ENCODE measurements at regions not wholly inside any gene's neighbourhood (a gene's known extent, or its start where the extent isn't known, plus 50 kb on each side); places are given as distances from the start of the nearest gene placed in this dataset.

GRCh38 chr11:119942583-119943297 lies 195.2 kb downstream of the TRIM29 start:
- Histone ChIP-seq H3K4me3 (ENCODE audit: low read depth, low read length) (no peak overlapping the region), H3K9me3 (ENCODE audit: control insufficient read depth, low read length) (no peaks in the 10 kb centered on the region), H3K4me1 (no peaks in the 10 kb centered on the region), H2AFZ (no peak overlapping the region), H3K79me2 (no peaks in the 10 kb centered on the region), H3K27me3 (ENCODE audit: control insufficient read depth, insufficient read depth, low read length) (no peaks in the 10 kb centered on the region), H3K27ac (no peak overlapping the region), H3K36me3 (ENCODE audit: control insufficient read depth, insufficient read depth, low read length) (no peaks in the 10 kb centered on the region), H3K9ac (no peak overlapping the region), H3K4me2 (ENCODE audit: low read length) (no peak overlapping the region)
- no peak for TF ChIP-seq CTCF (IDR thresholded peaks at IDR 0.05)

- Histone ChIP-seq H3K27ac (no peak overlapping the region), H3K4me2 (ENCODE audit: low read length) (no peak overlapping the region), H3K4me3 (ENCODE audit: low read depth, low read length) (no peak overlapping the region), H3K4me1 (no peaks in the 10 kb centered on the region), H3K36me3 (ENCODE audit: control insufficient read depth, insufficient read depth, low read length) (no peaks in the 10 kb centered on the region), H3K27me3 (ENCODE audit: control insufficient read depth, insufficient read depth, low read length) (no peaks in the 10 kb centered on the region), H3K79me2 (no peaks in the 10 kb centered on the region), H3K9me3 (ENCODE audit: control insufficient read depth, low read length) (no peaks in the 10 kb centered on the region), H3K9ac (no peak overlapping the region), H2AFZ (no peak overlapping the region)
- no peak for TF ChIP-seq CTCF (IDR thresholded peaks at IDR 0.05)
Observed at GRCh38 chr11:119941636-119942411, 196.1 kb downstream of the TRIM29 start.

GRCh38 chr11:119941171-119941570 lies 196.7 kb downstream of the TRIM29 start:
- no peak overlapping the region for H3K9ac ChIP-seq
- no peak overlapping the region for H3K27ac ChIP-seq
- H3K4me2 ChIP-seq (ENCODE audit: low read length) = no peak overlapping the region
- H3K79me2 ChIP-seq = no peaks in the 10 kb centered on the region
- no peak for TF ChIP-seq CTCF (IDR thresholded peaks at IDR 0.05)
- H3K9me3 ChIP-seq (ENCODE audit: control insufficient read depth, low read length) = no peaks in the 10 kb centered on the region
- H3K27me3 ChIP-seq (ENCODE audit: control insufficient read depth, insufficient read depth, low read length) = no peaks in the 10 kb centered on the region
- H2AFZ ChIP-seq = no peak overlapping the region
- no peaks in the 10 kb centered on the region for H3K4me1 ChIP-seq
- no peaks in the 10 kb centered on the region for H3K36me3 ChIP-seq (ENCODE audit: control insufficient read depth, insufficient read depth, low read length)
- no peak overlapping the region for H3K4me3 ChIP-seq (ENCODE audit: low read depth, low read length)

- no peaks in the 10 kb centered on the region for H3K27me3 ChIP-seq (ENCODE audit: control insufficient read depth, insufficient read depth, low read length)
- H3K79me2 ChIP-seq = no peaks in the 10 kb centered on the region
- H3K4me2 ChIP-seq (ENCODE audit: low read length) = no peak overlapping the region
- no peak overlapping the region for H3K9ac ChIP-seq
- H3K9me3 ChIP-seq (ENCODE audit: control insufficient read depth, low read length) = no peaks in the 10 kb centered on the region
- no peaks in the 10 kb centered on the region for H3K36me3 ChIP-seq (ENCODE audit: control insufficient read depth, insufficient read depth, low read length)
- H2AFZ ChIP-seq = no peak overlapping the region
- TF ChIP-seq CTCF (IDR thresholded peaks at IDR 0.05) = no peak
- no peak overlapping the region for H3K4me3 ChIP-seq (ENCODE audit: low read depth, low read length)
- H3K4me1 ChIP-seq = no peaks in the 10 kb centered on the region
- no peak overlapping the region for H3K27ac ChIP-seq
Observed at GRCh38 chr11:119940401-119940976, 197.4 kb downstream of the TRIM29 start.

Data from parathyroid adenoma (tissue), 2 donors.